ENCODE measurements at regions not wholly inside any gene's neighbourhood (a gene's known extent, or its start where the extent isn't known, plus 50 kb on each side); places are given as distances from the start of the nearest gene placed in this dataset.
"Not testable (repeated sequence)": the region's sequence is repeated elsewhere in the genome, so short reads cannot be mapped to it uniquely, and the experiment has no call there.

GRCh38 chr13:86253497-86253896, 454.3 kb upstream of the SLITRK6 start:
- H3K4me3 ChIP-seq (ENCODE audit: low read length in 3 of 3); H3K36me3 ChIP-seq (ENCODE audit: control insufficient read depth in 2 of 3, insufficient read depth in 3 of 3, low read length in 3 of 3); DNase-seq; H3K9ac ChIP-seq (ENCODE audit: low read length in 3 of 3); H3K27ac ChIP-seq (ENCODE audit: low read depth in 2 of 2, low read length in 2 of 2); H3K27me3 ChIP-seq (ENCODE audit: control insufficient read depth, insufficient read depth, low read length); FAIRE-seq; H3K4me1 ChIP-seq (ENCODE audit: control insufficient read depth in 2 of 3, insufficient read depth in 2 of 3, low read depth in 1 of 3, low read length in 3 of 3); intact Hi-C loops (cut with DNase I); H3K9me3 ChIP-seq (ENCODE audit: control insufficient read depth in 2 of 3, insufficient read depth in 1 of 3, low read length in 3 of 3): not testable (repeated sequence)

- H3K9ac ChIP-seq (ENCODE audit: low read length in 3 of 3); H3K9me3 ChIP-seq (ENCODE audit: control insufficient read depth in 2 of 3, insufficient read depth in 1 of 3, low read length in 3 of 3); H3K27me3 ChIP-seq (ENCODE audit: control insufficient read depth, insufficient read depth, low read length); FAIRE-seq; DNase-seq; H3K27ac ChIP-seq (ENCODE audit: low read depth in 2 of 2, low read length in 2 of 2); intact Hi-C loops (cut with DNase I); H3K4me3 ChIP-seq (ENCODE audit: low read length in 3 of 3); H3K36me3 ChIP-seq (ENCODE audit: control insufficient read depth in 2 of 3, insufficient read depth in 3 of 3, low read length in 3 of 3); H3K4me1 ChIP-seq (ENCODE audit: control insufficient read depth in 2 of 3, insufficient read depth in 2 of 3, low read depth in 1 of 3, low read length in 3 of 3): not testable (repeated sequence)
Observed at GRCh38 chr13:86255820-86256219, 456.6 kb upstream of the SLITRK6 start.

- no peak for TF ChIP-seq CTCF (IDR thresholded peaks at IDR 0.05; ENCODE audit: borderline replicate concordance, extremely low read depth, insufficient read depth)
- intact Hi-C loops (cut with DNase I): no loop called here
- DNase-seq (no peak), FAIRE-seq (no peak)
- no peaks in the 10 kb centered on the region for H3K36me3 ChIP-seq (ENCODE audit: control insufficient read depth in 2 of 3, insufficient read depth in 3 of 3, low read length in 3 of 3)
- H3K27me3 ChIP-seq (ENCODE audit: control insufficient read depth, insufficient read depth, low read length): no peaks in the 10 kb centered on the region
- no peak overlapping the region for H3K9ac ChIP-seq (ENCODE audit: low read length in 3 of 3)
- no peak overlapping the region for H3K4me3 ChIP-seq (ENCODE audit: low read length in 3 of 3)
- H3K4me1 ChIP-seq (ENCODE audit: control insufficient read depth in 2 of 3, insufficient read depth in 2 of 3, low read depth in 1 of 3, low read length in 3 of 3): no peaks in the 10 kb centered on the region
- no peaks in the 10 kb centered on the region for H3K9me3 ChIP-seq (ENCODE audit: control insufficient read depth in 2 of 3, insufficient read depth in 1 of 3, low read length in 3 of 3)
- no peak overlapping the region for H3K27ac ChIP-seq (ENCODE audit: low read depth in 2 of 2, low read length in 2 of 2)
Observed at GRCh38 chr13:86269511-86269910, 470.3 kb upstream of the SLITRK6 start.

- no peak for TF ChIP-seq CTCF (IDR thresholded peaks at IDR 0.05; ENCODE audit: borderline replicate concordance, extremely low read depth, insufficient read depth)
- DNase-seq (no peak), FAIRE-seq (no peak)
- Histone ChIP-seq H3K9ac (ENCODE audit: low read length in 3 of 3) (no peak overlapping the region), H3K27me3 (ENCODE audit: control insufficient read depth, insufficient read depth, low read length) (no peaks in the 10 kb centered on the region), H3K27ac (ENCODE audit: low read depth in 2 of 2, low read length in 2 of 2) (no peak overlapping the region), H3K4me3 (ENCODE audit: low read length in 3 of 3) (no peak overlapping the region), H3K9me3 (ENCODE audit: control insufficient read depth in 2 of 3, insufficient read depth in 1 of 3, low read length in 3 of 3) (no peaks in the 10 kb centered on the region), H3K4me1 (ENCODE audit: control insufficient read depth in 2 of 3, insufficient read depth in 2 of 3, low read depth in 1 of 3, low read length in 3 of 3) (no peaks in the 10 kb centered on the region), H3K36me3 (ENCODE audit: control insufficient read depth in 2 of 3, insufficient read depth in 3 of 3, low read length in 3 of 3) (no peaks in the 10 kb centered on the region)
- intact Hi-C loops (cut with DNase I): no loop called here
Observed at GRCh38 chr13:86282442-86282841, 483.2 kb upstream of the SLITRK6 start.

GRCh38 chr13:86283031-86283430, 483.8 kb upstream of the SLITRK6 start:
- FAIRE-seq: no peak

More at GRCh38 chr13:86283031-86283430, 483.8 kb upstream of the SLITRK6 start:
- no peak for TF ChIP-seq CTCF (IDR thresholded peaks at IDR 0.05; ENCODE audit: borderline replicate concordance, extremely low read depth, insufficient read depth)
- Histone ChIP-seq H3K27me3 (ENCODE audit: control insufficient read depth, insufficient read depth, low read length) (no peaks in the 10 kb centered on the region), H3K9me3 (ENCODE audit: control insufficient read depth in 2 of 3, insufficient read depth in 1 of 3, low read length in 3 of 3) (no peaks in the 10 kb centered on the region), H3K9ac (ENCODE audit: low read length in 3 of 3) (no peak overlapping the region), H3K4me1 (ENCODE audit: control insufficient read depth in 2 of 3, insufficient read depth in 2 of 3, low read depth in 1 of 3, low read length in 3 of 3) (no peaks in the 10 kb centered on the region), H3K27ac (ENCODE audit: low read depth in 2 of 2, low read length in 2 of 2) (no peak overlapping the region), H3K36me3 (ENCODE audit: control insufficient read depth in 2 of 3, insufficient read depth in 3 of 3, low read length in 3 of 3) (no peaks in the 10 kb centered on the region), H3K4me3 (ENCODE audit: low read length in 3 of 3) (no peak overlapping the region)
- DNase-seq: no peak
- intact Hi-C loops (cut with DNase I): no loop called here

Data from kidney (tissue), 13 donors.